Fibroblast of pulmonary artery (primary cell): ENCODE measurements at regions not wholly inside any gene's neighbourhood (a gene's known extent, or its start where the extent isn't known, plus 50 kb on each side); places are given as distances from the start of the nearest gene placed in this dataset.
A peak's percentile ranks its signal among the peaks of the same experiment; 100 is the strongest.

Source experiments
- DNase-seq: peaks from one replicate; pipeline ENCODE4 v3.0.0-alpha.2; 2010; ENCODE audit warnings: low read depth
- H3K4me3 ChIP-seq: replicated peaks from 2 replicates; pipeline ENCODE4 v1.5.1; 2011; ENCODE audit warnings: low read depth, mild to moderate bottlenecking, control low read depth, low read length, moderate library complexity
- TF ChIP-seq, protein P1 (sequence below): IDR thresholded peaks from 2 replicates; pipeline ENCODE4 v1.5.1; 2011; ENCODE audit warnings: mild to moderate bottlenecking, control low read depth, low read length, inconsistent platforms; ENCODE audit errors: missing control alignments

DNA sequence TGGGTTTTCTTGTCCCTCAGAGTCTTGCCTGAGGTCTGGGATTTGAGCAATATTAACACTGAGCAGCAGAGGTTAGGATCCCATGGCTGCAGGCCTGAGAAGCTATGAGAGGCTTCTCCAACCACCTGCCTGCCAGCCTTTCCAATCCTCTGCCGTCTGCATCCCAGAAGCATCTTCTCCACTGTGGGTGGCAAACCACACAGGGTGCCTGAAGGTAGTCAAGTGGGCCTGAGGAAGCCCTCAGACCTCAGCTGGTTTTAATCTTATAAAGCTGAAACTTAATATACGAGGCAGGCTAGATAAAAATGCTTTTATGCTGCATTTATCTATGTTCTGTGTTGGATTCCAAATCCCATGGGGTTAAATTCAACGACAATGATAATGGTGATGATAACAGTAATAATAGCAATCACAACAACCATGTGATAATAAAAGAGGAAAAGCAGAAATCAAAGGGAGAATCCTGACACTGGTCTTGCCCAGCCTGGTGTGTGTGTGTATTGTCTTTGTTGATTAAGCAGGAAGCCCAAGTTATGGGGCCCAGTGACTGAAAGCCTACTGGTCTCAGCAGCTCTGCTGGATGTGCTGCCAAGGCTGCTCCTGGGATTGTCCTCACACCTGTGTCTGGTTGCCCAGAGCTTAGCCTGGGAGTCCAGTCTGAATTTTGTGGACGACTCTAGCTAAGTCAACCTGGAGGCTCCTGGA, 59.7 kb upstream of the LDAH start:
- TF ChIP-seq, protein P1, sequence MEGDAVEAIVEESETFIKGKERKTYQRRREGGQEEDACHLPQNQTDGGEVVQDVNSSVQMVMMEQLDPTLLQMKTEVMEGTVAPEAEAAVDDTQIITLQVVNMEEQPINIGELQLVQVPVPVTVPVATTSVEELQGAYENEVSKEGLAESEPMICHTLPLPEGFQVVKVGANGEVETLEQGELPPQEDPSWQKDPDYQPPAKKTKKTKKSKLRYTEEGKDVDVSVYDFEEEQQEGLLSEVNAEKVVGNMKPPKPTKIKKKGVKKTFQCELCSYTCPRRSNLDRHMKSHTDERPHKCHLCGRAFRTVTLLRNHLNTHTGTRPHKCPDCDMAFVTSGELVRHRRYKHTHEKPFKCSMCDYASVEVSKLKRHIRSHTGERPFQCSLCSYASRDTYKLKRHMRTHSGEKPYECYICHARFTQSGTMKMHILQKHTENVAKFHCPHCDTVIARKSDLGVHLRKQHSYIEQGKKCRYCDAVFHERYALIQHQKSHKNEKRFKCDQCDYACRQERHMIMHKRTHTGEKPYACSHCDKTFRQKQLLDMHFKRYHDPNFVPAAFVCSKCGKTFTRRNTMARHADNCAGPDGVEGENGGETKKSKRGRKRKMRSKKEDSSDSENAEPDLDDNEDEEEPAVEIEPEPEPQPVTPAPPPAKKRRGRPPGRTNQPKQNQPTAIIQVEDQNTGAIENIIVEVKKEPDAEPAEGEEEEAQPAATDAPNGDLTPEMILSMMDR = no peak
- no peak overlapping the region for H3K4me3 ChIP-seq
- no peak for DNase-seq

DNA sequence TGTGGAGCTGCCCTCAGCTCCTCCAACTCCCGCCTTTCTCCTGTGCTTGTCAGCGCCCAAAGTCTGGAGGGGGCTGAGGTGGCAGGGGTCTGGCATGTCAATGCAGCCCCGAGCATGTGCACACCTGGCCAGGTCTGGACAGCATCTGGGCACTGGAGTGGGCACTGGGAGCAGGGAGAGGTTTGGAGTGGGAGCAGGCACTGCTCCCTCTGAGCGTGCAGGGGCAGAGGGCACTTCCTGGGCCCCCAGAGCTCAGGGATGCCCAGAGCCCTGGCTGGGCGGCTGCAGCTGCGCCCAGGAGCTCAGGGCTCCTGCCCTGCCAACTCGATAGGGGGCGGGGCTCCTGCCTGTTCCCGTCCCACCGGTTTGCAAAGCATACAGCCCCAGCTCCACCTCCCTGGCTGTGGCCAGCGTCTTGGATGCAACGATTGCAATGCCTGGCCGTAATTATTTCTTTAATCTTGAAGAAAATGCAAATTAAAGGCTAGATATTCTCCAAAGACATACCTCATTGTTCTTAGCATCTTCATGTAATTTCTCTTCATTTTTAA, 57.4 kb upstream of the LDAH start:
- no peak for DNase-seq
- TF ChIP-seq, protein P1 = no peak
- no peak overlapping the region for H3K4me3 ChIP-seq

DNA sequence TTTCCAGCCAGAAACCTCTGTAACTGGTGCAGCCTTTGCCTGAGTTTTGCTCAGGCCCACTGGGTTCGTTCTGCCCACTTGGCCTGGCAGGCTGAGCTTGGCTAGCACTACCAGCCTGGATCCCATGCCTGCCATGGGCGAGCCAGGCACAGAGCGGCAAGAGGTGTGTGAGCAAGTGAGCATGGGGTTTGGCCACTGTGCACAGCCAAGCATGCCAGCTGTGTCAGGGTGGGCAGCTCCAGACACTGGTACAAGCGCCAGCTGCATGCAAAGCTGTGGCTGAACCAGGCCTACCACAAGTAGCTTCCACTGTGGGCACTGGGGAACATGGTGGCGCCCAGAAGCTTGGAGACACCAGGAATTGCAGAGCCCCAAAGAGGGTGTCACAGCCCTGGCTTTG, 56.3 kb upstream of the LDAH start:
- TF ChIP-seq, protein P1 = no peak
- DNase-seq = no peak
- H3K4me3 ChIP-seq = no peak overlapping the region

DNA sequence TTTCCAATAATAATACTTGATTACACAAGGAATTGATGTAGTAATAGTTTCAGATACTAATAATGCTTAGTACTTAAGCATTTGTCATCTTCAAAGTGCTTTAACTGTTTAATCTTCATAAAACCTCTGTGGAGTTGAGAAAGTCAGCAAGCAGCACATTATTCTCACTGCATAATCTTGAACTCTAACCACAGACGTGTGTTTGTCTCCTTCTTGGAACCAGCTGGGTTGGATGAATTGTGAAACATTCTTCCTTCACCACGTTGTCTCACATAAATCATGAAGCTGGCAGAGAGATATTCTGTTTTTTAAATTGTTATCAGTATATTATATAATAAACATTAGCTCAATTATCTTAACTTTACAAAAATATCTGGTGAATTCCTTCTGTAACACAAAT, 55.1 kb upstream of the LDAH start:
- no peak overlapping the region for H3K4me3 ChIP-seq
- TF ChIP-seq, protein P1 = no peak
- DNase-seq = peak; percentile 6
